ENCODE measurements at regions not wholly inside any gene's neighbourhood (a gene's known extent, or its start where the extent isn't known, plus 50 kb on each side); places are given as distances from the start of the nearest gene placed in this dataset.
A peak's percentile ranks its signal among the peaks of the same experiment; 100 is the strongest.
"Not testable (repeated sequence)": the region's sequence is repeated elsewhere in the genome, so short reads cannot be mapped to it uniquely, and the experiment has no call there.

DNA sequence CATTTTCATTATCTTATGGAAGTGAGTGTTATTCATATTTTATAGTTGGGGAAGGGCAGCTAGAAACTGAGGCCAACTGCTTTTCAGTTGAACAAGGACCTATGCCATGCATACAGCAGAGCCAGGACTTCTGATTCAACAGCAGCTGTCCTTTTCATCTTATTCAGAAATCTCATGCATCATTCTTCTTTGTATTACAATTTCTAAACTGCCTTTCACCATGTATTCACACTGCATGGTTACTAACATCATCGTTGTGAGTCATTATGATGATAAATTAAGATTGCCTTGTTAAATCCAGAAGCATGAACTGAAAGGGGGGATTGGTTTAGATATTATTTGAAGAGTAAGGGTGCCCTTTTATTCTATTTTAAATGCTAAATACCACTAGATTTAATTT, 1470.1 kb upstream of the GOT2 start:
- H3K27ac ChIP-seq = no peak overlapping the region
- no peak for DNase-seq (ENCODE audit: low read depth in 1 of 2, low spot score in 1 of 2)
- H3K27me3 ChIP-seq = no peaks in the 10 kb centered on the region
- H3K4me3 ChIP-seq = no peak overlapping the region
- no peaks in the 10 kb centered on the region for H3K9me3 ChIP-seq (ENCODE audit: low read depth)
- no peaks in the 10 kb centered on the region for H3K36me3 ChIP-seq
- TF ChIP-seq CTCF (IDR thresholded peaks at IDR 0.05; ENCODE audit: low read depth, low read length) = no peak
- no peaks in the 10 kb centered on the region for H3K4me1 ChIP-seq (ENCODE audit: low read depth)

GRCh38 chr16:60203525-60204124, 1469.5 kb upstream of the GOT2 start:
- TF ChIP-seq CTCF (IDR thresholded peaks at IDR 0.05; ENCODE audit: low read depth, low read length) = no peak
- no peak overlapping the region for H3K27ac ChIP-seq
- peak; percentile 3 to 28 for DNase-seq (ENCODE audit: low read depth in 1 of 2, low spot score in 1 of 2)
- H3K9me3 ChIP-seq (ENCODE audit: low read depth) = no peaks in the 10 kb centered on the region
- H3K4me3 ChIP-seq = no peak overlapping the region
- H3K36me3 ChIP-seq = no peaks in the 10 kb centered on the region
- no peaks in the 10 kb centered on the region for H3K4me1 ChIP-seq (ENCODE audit: low read depth)
- no peaks in the 10 kb centered on the region for H3K27me3 ChIP-seq

DNA sequence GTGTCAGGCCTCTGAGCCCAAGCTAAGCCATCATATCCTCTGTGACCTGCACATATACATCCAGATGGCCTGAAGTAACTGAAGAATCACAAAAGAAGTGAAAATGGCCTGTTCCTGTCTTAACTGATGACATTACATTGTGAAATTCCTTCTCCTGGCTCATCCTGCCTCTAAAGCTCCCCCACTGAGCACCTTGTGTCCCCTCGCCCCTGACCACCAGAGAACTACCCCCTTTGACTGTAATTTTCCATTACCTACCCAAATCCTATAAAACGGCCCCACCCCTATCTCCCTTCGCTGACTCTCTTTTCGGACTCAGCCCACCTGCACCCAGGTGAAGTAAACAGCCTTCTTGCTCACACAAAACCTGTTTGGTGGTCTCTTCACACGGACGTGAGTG, 1466.6 kb upstream of the GOT2 start:
- H3K9me3 ChIP-seq (ENCODE audit: low read depth); H3K4me3 ChIP-seq; DNase-seq (ENCODE audit: low read depth in 1 of 2, low spot score in 1 of 2); H3K27ac ChIP-seq; H3K27me3 ChIP-seq; H3K4me1 ChIP-seq (ENCODE audit: low read depth); H3K36me3 ChIP-seq: not testable (repeated sequence)

DNA sequence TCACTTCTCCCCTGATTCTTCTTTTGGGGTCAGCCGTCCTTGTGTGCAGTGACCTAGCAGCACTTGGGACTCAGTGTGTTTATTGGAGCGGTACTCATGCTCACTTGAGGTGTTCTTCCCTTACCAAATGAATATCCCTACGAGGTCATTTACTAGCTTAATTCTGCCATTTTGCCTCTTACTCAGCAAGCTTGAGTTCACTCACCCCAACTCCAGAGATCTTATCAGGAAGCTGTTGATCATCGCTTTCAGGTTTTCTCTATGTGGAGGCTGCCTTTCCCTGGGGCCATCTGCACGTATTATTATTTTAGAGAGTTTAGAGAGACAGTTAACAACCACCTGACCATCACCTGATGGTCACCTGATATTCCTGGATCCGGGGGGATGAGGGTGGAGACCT, 1466.0 kb upstream of the GOT2 start:
- no peaks in the 10 kb centered on the region for H3K9me3 ChIP-seq (ENCODE audit: low read depth)
- no peak overlapping the region for H3K27ac ChIP-seq
- no peaks in the 10 kb centered on the region for H3K4me1 ChIP-seq (ENCODE audit: low read depth)
- DNase-seq (ENCODE audit: low read depth in 1 of 2, low spot score in 1 of 2) = no peak
- H3K27me3 ChIP-seq = no peaks in the 10 kb centered on the region
- no peaks in the 10 kb centered on the region for H3K36me3 ChIP-seq
- no peak for TF ChIP-seq CTCF (IDR thresholded peaks at IDR 0.05; ENCODE audit: low read depth, low read length)
- H3K4me3 ChIP-seq = no peak overlapping the region

DNA sequence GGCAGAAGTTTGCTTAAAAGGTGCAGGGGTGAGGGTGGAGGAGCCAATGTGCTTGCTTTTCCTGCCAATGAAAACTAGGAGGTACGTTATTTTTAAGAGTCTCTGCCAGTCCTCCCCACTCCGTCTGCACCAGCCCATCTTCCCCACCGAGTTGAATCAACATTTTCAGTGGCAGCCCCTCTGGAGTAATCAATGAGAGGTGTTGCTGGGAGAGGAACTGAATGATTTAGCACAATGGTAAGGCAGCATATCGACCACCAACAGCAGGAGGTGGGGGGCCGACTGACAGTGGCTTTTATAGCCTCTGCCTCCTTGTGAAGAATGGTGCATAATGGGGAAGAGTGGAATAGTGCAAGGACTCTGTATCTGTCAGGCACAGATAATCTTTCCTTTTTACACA, 1465.0 kb upstream of the GOT2 start:
- Histone ChIP-seq H3K4me1 (ENCODE audit: low read depth) (no peaks in the 10 kb centered on the region), H3K27ac (no peak overlapping the region), H3K9me3 (ENCODE audit: low read depth) (no peaks in the 10 kb centered on the region), H3K4me3 (no peak overlapping the region), H3K27me3 (no peaks in the 10 kb centered on the region), H3K36me3 (no peaks in the 10 kb centered on the region)
- no peak for DNase-seq (ENCODE audit: low read depth in 1 of 2, low spot score in 1 of 2)
- TF ChIP-seq CTCF (IDR thresholded peaks at IDR 0.05; ENCODE audit: low read depth, low read length) = no peak

GRCh38 chr16:60181536-60181935, 1447.4 kb upstream of the GOT2 start:
- DNase-seq (ENCODE audit: low read depth in 1 of 2, low spot score in 1 of 2) = no peak
- H3K9me3 ChIP-seq (ENCODE audit: low read depth) = no peaks in the 10 kb centered on the region
- H3K4me1 ChIP-seq (ENCODE audit: low read depth) = no peaks in the 10 kb centered on the region
- no peaks in the 10 kb centered on the region for H3K27me3 ChIP-seq
- no peak for TF ChIP-seq CTCF (IDR thresholded peaks at IDR 0.05; ENCODE audit: low read depth, low read length)
- H3K27ac ChIP-seq = no peak overlapping the region
- no peaks in the 10 kb centered on the region for H3K36me3 ChIP-seq
- no peak overlapping the region for H3K4me3 ChIP-seq

Measured in cardiac muscle cell (in vitro differentiated cells and primary cell).